WTC11 (cell line): ENCODE measurements at regions not wholly inside any gene's neighbourhood (a gene's known extent, or its start where the extent isn't known, plus 50 kb on each side); places are given as distances from the start of the nearest gene placed in this dataset.

Experiments
- CBFB ChIP-seq: sonication (generic); formaldehyde crosslinking; IDR thresholded peaks from 2 replicates; pipeline ENCODE4 v1.8.1; 2022; ENCODE audit warnings: mild to moderate bottlenecking, low read depth, missing genetic modification reagents
- CTCF ChIP-seq: fragments of 200-600 bp; IDR thresholded peaks from 2 replicates; pipeline ENCODE4 v1.8.0; 2022; ENCODE audit warnings: antibody characterized with exemption
- NR3C1 ChIP-seq: sonication (generic); formaldehyde crosslinking; conservative IDR thresholded peaks from 2 replicates; pipeline ENCODE4 v1.8.1; 2023; ENCODE audit warnings: low read depth, mild to moderate bottlenecking, missing genetic modification reagents

GRCh38 chr10:8225187-8225586 is 170.7 kb downstream of the GATA3 start:
- no peak for TF ChIP-seq CBFB (CRISPR knock-in tag)
- no peak for TF ChIP-seq CTCF
- no peak for TF ChIP-seq NR3C1 (CRISPR knock-in tag)
